Ishikawa (cell line): ENCODE measurements at regions not wholly inside any gene's neighbourhood (a gene's known extent, or its start where the extent isn't known, plus 50 kb on each side); places are given as distances from the start of the nearest gene placed in this dataset.

Source experiments
- EP300 ChIP-seq: IDR thresholded peaks from 2 replicates; pipeline ENCODE4 v1.6.1; 2012; ENCODE audit warnings: borderline replicate concordance
- MAX ChIP-seq: IDR thresholded peaks from 2 replicates; pipeline ENCODE4 v1.6.1; 2012
- YY1 ChIP-seq: IDR thresholded peaks from 2 replicates; pipeline ENCODE4 v1.6.1; 2012; ENCODE audit warnings: low read depth

GRCh38 chr7:82678716-82679115, 235.1 kb upstream of the CACNA2D1 start:
- no peak for TF ChIP-seq EP300
- no peak for TF ChIP-seq YY1
- no peak for TF ChIP-seq MAX
